Activated CD4-positive, alpha-beta T cell treated with anti-CD3 and anti-CD28 coated beads, Interleukin-2, amount 10 ng/mL, durations not matched to agents 7 days and 5 days (primary cell): ENCODE measurements at regions not wholly inside any gene's neighbourhood (a gene's known extent, or its start where the extent isn't known, plus 50 kb on each side); places are given as distances from the start of the nearest gene placed in this dataset.
"Not testable (repeated sequence)": the region's sequence is repeated elsewhere in the genome, so short reads cannot be mapped to it uniquely, and the experiment has no call there.

Source experiments
- CTCF ChIA-PET: fragments of 350-600 bp; sonication (Branson Sonifier 250); formaldehyde crosslinking; loops from one replicate; lab custom pipeline; 2021; ENCODE audit warnings: antibody characterized with exemption; lab: Charles Lee
- POLR2A ChIA-PET: fragments of 350-600 bp; sonication (Branson Sonifier 250); formaldehyde crosslinking; loops from one replicate; lab custom pipeline; 2021; ENCODE audit warnings: antibody characterized with exemption; lab: Charles Lee
- DNase-seq: peaks from one replicate; pipeline ENCODE4 v3.0.0-alpha.2; 2020
- H3K27ac Mint-ChIP-seq: one replicate; pipeline ENCODE4 v1.8.0; 2021; ENCODE audit warnings: mild to moderate bottlenecking, moderate library complexity, mixed read lengths
- H3K27me3 Mint-ChIP-seq: one replicate; pipeline ENCODE4 v1.8.0; 2021; ENCODE audit warnings: mixed read lengths
- H3K36me3 Mint-ChIP-seq: one replicate; pipeline ENCODE4 v1.8.0; 2021; ENCODE audit warnings: low read depth, mixed read lengths
- H3K4me1 Mint-ChIP-seq: one replicate; pipeline ENCODE4 v1.8.0; 2021; ENCODE audit warnings: mixed read lengths
- H3K4me3 Mint-ChIP-seq: one replicate; pipeline ENCODE4 v1.8.0; 2021; ENCODE audit warnings: mild to moderate bottlenecking, moderate library complexity, mixed read lengths
- H3K9me3 Mint-ChIP-seq: one replicate; pipeline ENCODE4 v1.8.0; 2021; ENCODE audit warnings: mixed read lengths

DNA sequence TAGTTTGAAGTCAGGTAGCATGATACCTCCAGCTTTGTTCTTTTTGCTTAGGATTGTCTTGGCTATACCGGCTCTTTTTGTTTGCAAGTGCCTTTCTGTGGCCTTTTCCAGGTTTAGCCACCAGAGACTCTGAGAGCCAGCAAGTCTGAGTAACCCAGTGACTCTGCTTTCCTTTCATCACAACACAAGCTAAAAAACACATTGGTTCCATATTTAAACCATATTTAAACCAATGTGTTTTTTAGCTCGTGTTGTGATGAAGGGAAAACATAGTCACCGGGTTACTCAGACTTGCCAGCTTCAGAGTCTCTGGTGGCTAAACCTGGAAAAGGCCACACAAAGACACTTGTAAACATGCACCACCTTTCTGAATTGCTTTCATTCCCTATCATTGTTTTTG, 493.3 kb downstream of the NTRK2 start:
- Mint-ChIP-seq H3K4me3 (no peak overlapping the region), H3K36me3 (no peaks in the 10 kb centered on the region), H3K27me3 (no peaks in the 10 kb centered on the region), H3K27ac (no peak overlapping the region), H3K9me3 (no peaks in the 10 kb centered on the region), H3K4me1 (no peaks in the 10 kb centered on the region)
- ChIA-PET CTCF (no interaction called here), POLR2A (no interaction called here)
- DNase-seq = no peak

DNA sequence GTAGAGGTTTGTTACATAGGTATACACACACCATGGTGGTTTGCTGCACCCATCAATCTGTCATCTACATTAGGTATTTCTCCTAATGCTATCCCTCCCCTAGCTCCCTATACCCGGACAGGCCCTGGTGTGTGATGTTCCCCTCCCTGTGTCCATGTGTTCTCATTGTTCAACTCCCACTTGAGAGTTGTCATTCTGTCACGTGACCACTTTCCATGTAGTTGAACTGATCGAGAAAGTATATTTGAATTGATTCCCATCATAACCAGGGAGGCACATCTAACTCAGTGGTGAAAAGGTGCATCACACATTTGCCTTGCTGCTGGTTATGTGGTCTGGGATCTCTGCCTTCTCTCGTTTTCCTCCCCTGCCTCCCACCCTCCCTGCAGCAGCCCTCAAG, 491.4 kb downstream of the NTRK2 start:
- H3K36me3 Mint-ChIP-seq, DNase-seq, H3K4me1 Mint-ChIP-seq, H3K9me3 Mint-ChIP-seq, CTCF ChIA-PET, H3K27me3 Mint-ChIP-seq, H3K4me3 Mint-ChIP-seq, POLR2A ChIA-PET, H3K27ac Mint-ChIP-seq: not testable (repeated sequence)

DNA sequence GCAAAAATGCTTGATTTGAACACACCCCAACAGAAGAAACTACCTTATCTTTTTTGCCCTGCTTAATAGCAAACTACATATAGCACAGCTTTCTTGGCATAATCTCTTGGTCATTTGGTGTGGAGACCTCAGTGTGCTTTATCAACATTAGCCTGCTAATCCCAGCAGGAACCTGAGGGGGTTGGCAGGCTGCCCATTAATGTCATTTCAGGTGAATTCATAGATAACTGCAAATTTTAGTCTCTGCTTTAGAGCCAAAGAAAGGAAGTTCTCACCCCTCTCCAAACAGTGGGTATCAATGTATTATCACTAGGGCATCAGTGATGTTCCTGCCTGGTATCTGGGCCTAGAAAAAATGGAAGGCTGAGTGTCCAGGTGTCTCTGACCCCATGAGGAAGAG, 489.0 kb downstream of the NTRK2 start:
- no peaks in the 10 kb centered on the region for H3K27me3 Mint-ChIP-seq
- no peak for DNase-seq
- no peak overlapping the region for H3K27ac Mint-ChIP-seq
- no peaks in the 10 kb centered on the region for H3K36me3 Mint-ChIP-seq
- ChIA-PET CTCF (no interaction called here), POLR2A (no interaction called here)
- no peaks in the 10 kb centered on the region for H3K9me3 Mint-ChIP-seq
- H3K4me1 Mint-ChIP-seq = no peaks in the 10 kb centered on the region
- H3K4me3 Mint-ChIP-seq = no peak overlapping the region

DNA sequence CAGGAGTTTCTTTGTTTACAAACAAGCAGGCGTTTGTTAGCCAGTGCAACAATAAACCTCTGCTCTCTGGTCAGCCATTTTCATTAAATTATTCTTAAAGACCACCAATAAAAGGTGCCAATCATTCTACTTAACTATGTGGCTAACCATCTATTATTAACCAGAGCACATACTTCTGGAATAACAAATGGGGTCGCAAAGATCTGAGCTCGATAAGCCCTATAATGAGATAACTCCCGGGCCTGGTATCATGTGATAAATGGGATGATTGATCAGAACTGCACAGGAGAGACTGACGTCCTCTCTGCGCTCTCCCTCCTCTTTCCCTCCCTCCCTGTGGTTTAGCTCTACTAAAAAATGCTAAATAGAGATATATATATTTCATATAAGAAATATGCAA, 488.2 kb downstream of the NTRK2 start:
- no peak overlapping the region for H3K4me3 Mint-ChIP-seq
- ChIA-PET POLR2A (no interaction called here), CTCF (no interaction called here)
- no peaks in the 10 kb centered on the region for H3K36me3 Mint-ChIP-seq
- H3K27ac Mint-ChIP-seq = no peak overlapping the region
- no peaks in the 10 kb centered on the region for H3K9me3 Mint-ChIP-seq
- no peaks in the 10 kb centered on the region for H3K27me3 Mint-ChIP-seq
- H3K4me1 Mint-ChIP-seq = no peaks in the 10 kb centered on the region
- no peak for DNase-seq

GRCh38 chr9:85156652-85157051, 487.1 kb downstream of the NTRK2 start:
- DNase-seq = no peak
- Mint-ChIP-seq H3K4me3 (no peak overlapping the region), H3K36me3 (no peaks in the 10 kb centered on the region), H3K9me3 (no peaks in the 10 kb centered on the region), H3K27ac (no peak overlapping the region), H3K27me3 (no peaks in the 10 kb centered on the region), H3K4me1 (no peaks in the 10 kb centered on the region)
- POLR2A ChIA-PET = no interaction called here
- CTCF ChIA-PET = no interaction called here

GRCh38 chr9:85155352-85155751, 485.8 kb downstream of the NTRK2 start:
- no peaks in the 10 kb centered on the region for H3K4me1 Mint-ChIP-seq
- no peaks in the 10 kb centered on the region for H3K9me3 Mint-ChIP-seq
- POLR2A ChIA-PET = no interaction called here
- CTCF ChIA-PET = no interaction called here
- no peaks in the 10 kb centered on the region for H3K36me3 Mint-ChIP-seq
- no peaks in the 10 kb centered on the region for H3K27me3 Mint-ChIP-seq
- no peak for DNase-seq
- H3K4me3 Mint-ChIP-seq = no peak overlapping the region
- no peak overlapping the region for H3K27ac Mint-ChIP-seq

GRCh38 chr9:85151741-85152140, 482.2 kb downstream of the NTRK2 start:
- H3K4me1 Mint-ChIP-seq = no peaks in the 10 kb centered on the region
- H3K27ac Mint-ChIP-seq = no peak overlapping the region
- H3K9me3 Mint-ChIP-seq = no peaks in the 10 kb centered on the region
- POLR2A ChIA-PET = no interaction called here
- no peaks in the 10 kb centered on the region for H3K36me3 Mint-ChIP-seq
- DNase-seq = no peak
- H3K4me3 Mint-ChIP-seq = no peak overlapping the region
- CTCF ChIA-PET = no interaction called here
- no peaks in the 10 kb centered on the region for H3K27me3 Mint-ChIP-seq

GRCh38 chr9:85151162-85151561, 481.6 kb downstream of the NTRK2 start:
- ChIA-PET POLR2A (no interaction called here), CTCF (no interaction called here)
- H3K36me3 Mint-ChIP-seq = no peaks in the 10 kb centered on the region
- no peaks in the 10 kb centered on the region for H3K27me3 Mint-ChIP-seq
- no peaks in the 10 kb centered on the region for H3K9me3 Mint-ChIP-seq
- no peaks in the 10 kb centered on the region for H3K4me1 Mint-ChIP-seq
- no peak for DNase-seq
- no peak overlapping the region for H3K4me3 Mint-ChIP-seq
- no peak overlapping the region for H3K27ac Mint-ChIP-seq

DNA sequence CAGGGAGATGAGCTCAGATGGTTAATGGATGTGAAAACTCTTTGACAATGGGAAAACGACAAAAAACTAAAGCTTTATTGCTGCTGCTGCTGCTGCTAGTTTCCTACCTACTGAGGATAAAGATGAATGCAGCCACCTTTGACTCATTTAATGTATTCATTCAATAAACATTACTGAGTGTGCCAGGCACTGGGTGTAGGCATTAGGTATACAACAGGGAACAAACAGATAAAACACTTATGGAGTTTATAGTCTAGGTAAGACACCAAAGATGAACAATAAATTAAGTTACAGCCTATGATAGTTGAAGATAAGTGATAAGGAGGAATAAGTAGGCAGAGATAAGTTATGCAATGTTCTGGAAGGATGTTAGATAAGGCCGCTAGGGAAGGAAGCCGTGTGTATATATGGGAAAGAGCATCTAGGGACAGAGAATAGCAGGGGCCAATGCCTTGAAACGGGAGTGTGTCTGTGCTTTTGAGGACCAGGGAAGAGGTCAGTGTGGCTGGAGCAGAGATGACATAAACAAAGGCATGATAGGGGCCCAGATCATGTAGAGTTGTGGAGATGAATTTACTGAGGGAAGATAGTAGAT, 477.6 kb downstream of the NTRK2 start:
- DNase-seq = no peak

DNA sequence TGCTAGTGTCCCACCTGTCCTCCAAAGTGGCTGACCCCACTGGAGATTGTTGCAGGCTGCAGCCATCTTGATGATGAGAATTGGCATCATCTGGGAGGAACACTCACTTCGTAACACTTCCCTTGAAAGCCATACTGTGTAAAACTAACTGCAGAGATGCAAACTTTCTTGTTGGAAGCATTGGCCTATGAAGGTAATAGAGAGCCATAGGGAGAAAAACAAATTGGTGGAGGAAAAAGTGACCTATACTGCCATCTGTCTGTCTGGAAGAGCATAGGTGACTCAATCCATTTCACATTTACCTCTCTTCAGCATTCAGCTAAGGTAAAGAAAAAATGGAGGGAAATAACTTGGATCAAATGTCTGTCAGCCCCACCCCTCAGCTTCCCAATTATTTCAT, 473.4 kb downstream of the NTRK2 start:
- Mint-ChIP-seq H3K36me3 (no peaks in the 10 kb centered on the region), H3K9me3 (no peaks in the 10 kb centered on the region), H3K4me1 (no peaks in the 10 kb centered on the region), H3K4me3 (no peak overlapping the region), H3K27me3 (peaks cover 2% of the 10 kb centered on the region), H3K27ac (no peak overlapping the region)
- POLR2A ChIA-PET = no interaction called here
- CTCF ChIA-PET = no interaction called here
- no peak for DNase-seq

More for the DNA sequence above, 477.6 kb downstream of the NTRK2 start:
- CTCF ChIA-PET = no interaction called here
- Mint-ChIP-seq H3K9me3 (no peaks in the 10 kb centered on the region), H3K4me1 (no peaks in the 10 kb centered on the region), H3K36me3 (no peaks in the 10 kb centered on the region), H3K27me3 (no peaks in the 10 kb centered on the region), H3K27ac (no peak overlapping the region), H3K4me3 (no peak overlapping the region)
- POLR2A ChIA-PET = no interaction called here

DNA sequence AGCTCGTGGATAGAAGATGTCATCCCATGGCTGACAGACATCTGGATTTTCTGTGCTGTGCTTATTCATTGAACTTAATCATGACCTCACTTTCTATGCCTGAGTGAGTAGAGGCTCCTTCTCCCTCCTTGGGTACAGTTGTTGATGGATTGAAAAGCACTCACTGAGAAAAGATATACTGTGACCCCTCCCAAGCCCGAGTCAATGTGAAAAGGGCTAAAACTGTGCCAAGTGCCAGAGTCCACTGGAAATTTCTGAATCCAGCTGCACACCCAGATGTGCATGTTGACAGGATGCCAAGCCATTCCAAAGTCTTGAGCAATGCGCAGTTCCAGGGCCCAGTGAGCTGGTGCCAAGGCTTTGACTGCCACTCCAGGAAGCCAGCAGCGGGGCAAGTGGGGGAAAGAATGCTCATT, 473.0 kb downstream of the NTRK2 start:
- Mint-ChIP-seq H3K27ac (no peak overlapping the region), H3K4me3 (no peak overlapping the region), H3K4me1 (no peaks in the 10 kb centered on the region), H3K9me3 (no peaks in the 10 kb centered on the region), H3K27me3 (peaks cover 2% of the 10 kb centered on the region), H3K36me3 (no peaks in the 10 kb centered on the region)
- POLR2A ChIA-PET = no interaction called here
- CTCF ChIA-PET = no interaction called here
- no peak for DNase-seq

- H3K4me3 Mint-ChIP-seq = no peak overlapping the region
- CTCF ChIA-PET = no interaction called here
Observed at GRCh38 chr9:85137696-85138095, 468.2 kb downstream of the NTRK2 start.

DNA sequence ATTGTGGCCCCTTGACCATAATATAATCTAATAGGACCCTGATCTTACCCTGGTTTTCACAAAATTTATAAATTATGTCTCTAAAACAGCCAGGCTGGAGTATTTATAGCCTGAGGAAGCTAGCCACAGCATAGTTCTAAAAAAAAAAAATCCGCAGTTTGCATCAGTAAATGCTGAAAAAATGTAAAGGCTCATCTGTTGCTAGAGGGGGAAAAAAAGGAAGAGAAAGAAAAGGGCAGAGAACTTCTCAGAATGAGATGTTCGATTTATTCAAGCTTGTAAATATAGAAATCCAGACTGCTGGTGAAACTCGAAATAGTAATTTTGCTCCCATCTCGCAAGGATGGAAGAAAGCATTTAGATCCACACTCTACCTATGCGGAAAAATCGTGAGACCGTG, 467.5 kb downstream of the NTRK2 start:
- no peaks in the 10 kb centered on the region for H3K36me3 Mint-ChIP-seq
- H3K27me3 Mint-ChIP-seq = peaks cover 2% of the 10 kb centered on the region
- no peak for DNase-seq
- no peak overlapping the region for H3K27ac Mint-ChIP-seq
- no peaks in the 10 kb centered on the region for H3K4me1 Mint-ChIP-seq
- ChIA-PET CTCF (no interaction called here), POLR2A (interaction anchor here (0.7 kb wide), 1 partner anchor 838 kb away, joined by 5 read pairs; no protein-coding TSS in a partner anchor)
- no peak overlapping the region for H3K4me3 Mint-ChIP-seq
- peaks cover 6% of the 10 kb centered on the region for H3K9me3 Mint-ChIP-seq

More at GRCh38 chr9:85137696-85138095, 468.2 kb downstream of the NTRK2 start:
- no peak for DNase-seq
- Mint-ChIP-seq H3K4me1 (no peaks in the 10 kb centered on the region), H3K36me3 (no peaks in the 10 kb centered on the region), H3K9me3 (peaks cover under 1% of the 10 kb centered on the region), H3K27ac (no peak overlapping the region), H3K27me3 (peaks cover 2% of the 10 kb centered on the region)
- POLR2A ChIA-PET = interaction anchor here (0.7 kb wide), 1 partner anchor 839 kb away, joined by 5 read pairs; no protein-coding TSS in a partner anchor

DNA sequence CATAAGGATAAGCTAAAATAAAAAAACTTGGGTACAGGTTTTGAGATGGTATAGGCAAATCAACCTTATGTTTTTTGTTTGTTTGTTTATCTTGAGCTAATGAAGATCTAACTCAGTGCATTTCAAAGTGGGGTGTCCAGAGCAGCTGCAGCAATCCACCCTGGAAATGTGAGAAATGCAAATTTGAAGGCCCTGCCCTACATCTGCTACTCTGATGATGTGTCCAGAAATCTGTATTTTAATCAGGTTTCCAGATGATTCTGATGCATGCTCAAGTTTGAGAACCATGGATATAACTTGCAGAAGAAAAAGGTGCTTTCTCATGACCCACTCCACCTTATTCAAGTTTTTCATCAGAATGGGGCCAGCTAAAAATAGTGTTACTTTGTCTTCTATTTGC, 467.0 kb downstream of the NTRK2 start:
- no peaks in the 10 kb centered on the region for H3K4me1 Mint-ChIP-seq
- ChIA-PET POLR2A (no interaction called here), CTCF (no interaction called here)
- H3K9me3 Mint-ChIP-seq = peaks cover 6% of the 10 kb centered on the region
- H3K4me3 Mint-ChIP-seq = no peak overlapping the region
- no peaks in the 10 kb centered on the region for H3K36me3 Mint-ChIP-seq
- H3K27ac Mint-ChIP-seq = no peak overlapping the region
- peaks cover 2% of the 10 kb centered on the region for H3K27me3 Mint-ChIP-seq
- DNase-seq = no peak
